ENCODE measurements at regions not wholly inside any gene's neighbourhood (a gene's known extent, or its start where the extent isn't known, plus 50 kb on each side); places are given as distances from the start of the nearest gene placed in this dataset.

GRCh38 chr5:87188391-87188790 is 79.3 kb upstream of the RASA1 start:
- intact Hi-C loops (cut with micrococcal nuclease): no loop called here
- ATAC-seq (no peak), DNase-seq (no peak)
- Mint-ChIP-seq H3K9me3 (no peaks in the 10 kb centered on the region), H3K36me3 (ENCODE audit: low read depth) (no peaks in the 10 kb centered on the region), H3K4me3 (no peak overlapping the region), H3K27me3 (no peaks in the 10 kb centered on the region), H3K27ac (no peak overlapping the region), H3K4me1 (ENCODE audit: low read depth) (peaks cover 21% of the 10 kb centered on the region)
- ChIA-PET CTCF (interaction anchor here (1.2 kb wide), 1 partner anchor 11 kb away, joined by 3 read pairs; no protein-coding TSS in a partner anchor), POLR2A (no interaction called here)
- no peak for TF ChIP-seq CTCF (IDR thresholded peaks at IDR 0.05)

GRCh38 chr5:87190041-87190440 is 77.6 kb upstream of the RASA1 start:
- no peak overlapping the region for H3K27ac Mint-ChIP-seq
- no peak for DNase-seq
- ChIA-PET CTCF (no interaction called here), POLR2A (no interaction called here)
- intact Hi-C loops (cut with micrococcal nuclease): no loop called here
- peaks cover 33% of the 10 kb centered on the region for H3K4me1 Mint-ChIP-seq (ENCODE audit: low read depth)
- no peak for TF ChIP-seq CTCF (IDR thresholded peaks at IDR 0.05)
- no peak overlapping the region for H3K4me3 Mint-ChIP-seq
- no peaks in the 10 kb centered on the region for H3K27me3 Mint-ChIP-seq
- H3K9me3 Mint-ChIP-seq: no peaks in the 10 kb centered on the region
- H3K36me3 Mint-ChIP-seq (ENCODE audit: low read depth): no peaks in the 10 kb centered on the region
- no peak for ATAC-seq

GRCh38 chr5:87190687-87191086 is 77.0 kb upstream of the RASA1 start:
- no peak for TF ChIP-seq CTCF (IDR thresholded peaks at IDR 0.05)
- DNase-seq: no peak
- H3K27ac Mint-ChIP-seq: no peak overlapping the region
- no peak for ATAC-seq
- no peaks in the 10 kb centered on the region for H3K27me3 Mint-ChIP-seq
- H3K4me1 Mint-ChIP-seq (ENCODE audit: low read depth): peaks cover 40% of the 10 kb centered on the region
- POLR2A ChIA-PET: no interaction called here
- no peaks in the 10 kb centered on the region for H3K9me3 Mint-ChIP-seq
- H3K4me3 Mint-ChIP-seq: no peak overlapping the region
- intact Hi-C loops (cut with micrococcal nuclease): no loop called here
- CTCF ChIA-PET: no interaction called here
- no peaks in the 10 kb centered on the region for H3K36me3 Mint-ChIP-seq (ENCODE audit: low read depth)

- peak; percentile 8 for DNase-seq
- H3K27ac Mint-ChIP-seq: no peak overlapping the region
- ChIA-PET POLR2A (no interaction called here), CTCF (no interaction called here)
- no peaks in the 10 kb centered on the region for H3K36me3 Mint-ChIP-seq (ENCODE audit: low read depth)
- no peaks in the 10 kb centered on the region for H3K9me3 Mint-ChIP-seq
- no peak overlapping the region for H3K4me3 Mint-ChIP-seq
- no peak for TF ChIP-seq CTCF (IDR thresholded peaks at IDR 0.05)
- peaks cover 43% of the 10 kb centered on the region for H3K4me1 Mint-ChIP-seq (ENCODE audit: low read depth)
- intact Hi-C loops (cut with micrococcal nuclease): no loop called here
- no peak for ATAC-seq
- H3K27me3 Mint-ChIP-seq: no peaks in the 10 kb centered on the region
Observed at GRCh38 chr5:87191645-87192044, 76.0 kb upstream of the RASA1 start.

- no peak for TF ChIP-seq CTCF (IDR thresholded peaks at IDR 0.05)
- H3K9me3 Mint-ChIP-seq: peaks cover 4% of the 10 kb centered on the region
- H3K4me3 Mint-ChIP-seq: no peak overlapping the region
- ATAC-seq: peak; percentile 81
- DNase-seq: peak; percentile 75
- no peaks in the 10 kb centered on the region for H3K27me3 Mint-ChIP-seq
- intact Hi-C loops (cut with micrococcal nuclease): no loop called here
- ChIA-PET POLR2A (interaction anchor here (0.6 kb wide), 2 partner anchors 177 to 298 kb away, joined by 3 read pairs; no protein-coding TSS in a partner anchor), CTCF (interaction anchor here (1.5 to 1.7 kb wide), 3 partner anchors 12 to 212 kb away, joined by 3 to 4 read pairs (median 4); no protein-coding TSS in a partner anchor)
- peaks cover 43% of the 10 kb centered on the region for H3K4me1 Mint-ChIP-seq (ENCODE audit: low read depth)
- peak overlapping the region; percentile 75 for H3K27ac Mint-ChIP-seq
- no peaks in the 10 kb centered on the region for H3K36me3 Mint-ChIP-seq (ENCODE audit: low read depth)
Observed at GRCh38 chr5:87195104-87195591, 72.5 kb upstream of the RASA1 start.
